ENCODE measurements at regions not wholly inside any gene's neighbourhood (a gene's known extent, or its start where the extent isn't known, plus 50 kb on each side); places are given as distances from the start of the nearest gene placed in this dataset.
"Not testable (repeated sequence)": the region's sequence is repeated elsewhere in the genome, so short reads cannot be mapped to it uniquely, and the experiment has no call there.

DNA sequence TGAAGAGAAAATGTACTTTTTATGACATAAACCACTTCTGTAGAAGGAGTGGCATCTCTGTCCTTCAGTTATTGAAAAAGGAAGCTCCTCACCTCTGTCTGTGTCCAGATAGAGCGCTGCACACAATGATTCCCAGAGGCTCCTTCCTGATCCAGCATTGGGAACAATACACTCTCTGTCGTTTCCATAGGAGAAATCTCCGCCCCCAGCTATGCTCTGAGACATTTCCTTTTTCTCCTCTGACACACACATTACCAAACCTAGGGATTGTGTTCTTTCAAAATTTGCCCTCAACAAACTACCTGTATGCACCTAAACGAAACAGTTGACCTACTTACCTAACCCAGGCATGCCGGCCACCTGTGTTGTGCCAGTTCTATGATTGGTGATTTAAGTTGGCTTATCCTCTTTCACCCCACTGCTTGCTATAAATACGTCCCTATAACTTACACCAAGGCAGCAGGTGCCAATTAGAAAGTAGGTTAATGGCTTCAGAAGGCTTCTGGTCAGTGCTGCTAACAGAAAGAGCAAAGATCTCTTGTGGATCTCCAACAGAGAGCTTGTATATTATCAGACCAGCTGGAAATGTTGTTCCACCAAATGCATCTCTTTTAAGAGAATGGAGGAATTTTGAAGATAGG is 140.1 kb upstream of the JCAD start:
- no peak for DNase-seq (ENCODE audit: extremely low read depth in 1 of 2, low read depth in 1 of 2)

DNA sequence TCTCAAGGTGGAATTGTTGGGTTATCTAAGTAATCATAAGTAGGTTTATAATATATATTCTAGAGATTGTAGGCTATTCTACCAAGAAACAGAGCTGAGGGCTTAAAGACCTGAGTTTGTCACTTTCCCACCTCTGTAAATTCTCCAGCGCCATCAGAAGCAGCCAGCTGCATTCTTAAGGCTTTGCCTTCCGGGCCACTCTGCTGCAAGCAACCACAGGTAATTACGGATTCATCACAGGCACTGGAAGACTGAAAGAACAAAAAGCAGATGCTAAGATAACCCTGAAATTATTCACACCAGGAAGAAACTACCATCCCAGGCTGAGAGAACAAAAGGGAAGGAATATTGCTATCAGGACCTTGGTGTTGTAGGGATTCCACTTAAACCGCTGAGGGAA is 137.8 kb upstream of the JCAD start:
- DNase-seq (ENCODE audit: extremely low read depth in 1 of 2, low read depth in 1 of 2) = no peak

DNA sequence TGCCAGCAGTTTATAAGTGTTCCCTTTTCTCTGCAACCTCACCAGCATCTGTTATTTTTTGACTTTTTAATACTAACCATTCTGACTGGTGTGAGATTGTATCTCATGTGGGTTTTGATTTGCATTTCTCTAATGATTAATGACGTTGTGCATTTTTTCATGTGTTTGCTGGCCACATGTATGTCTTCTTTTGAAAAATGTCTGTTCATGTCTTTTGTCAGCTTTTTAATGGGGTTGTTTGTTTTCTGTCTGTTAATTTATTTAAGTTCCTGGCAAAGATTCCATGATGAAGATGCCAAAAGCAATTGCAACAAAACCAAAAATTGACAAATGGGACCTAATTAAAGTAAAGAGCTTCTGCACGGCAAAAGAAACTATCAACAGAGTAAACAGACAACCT is 137.2 kb upstream of the JCAD start:
- DNase-seq (ENCODE audit: extremely low read depth in 1 of 2, low read depth in 1 of 2) = not testable (repeated sequence)

DNA sequence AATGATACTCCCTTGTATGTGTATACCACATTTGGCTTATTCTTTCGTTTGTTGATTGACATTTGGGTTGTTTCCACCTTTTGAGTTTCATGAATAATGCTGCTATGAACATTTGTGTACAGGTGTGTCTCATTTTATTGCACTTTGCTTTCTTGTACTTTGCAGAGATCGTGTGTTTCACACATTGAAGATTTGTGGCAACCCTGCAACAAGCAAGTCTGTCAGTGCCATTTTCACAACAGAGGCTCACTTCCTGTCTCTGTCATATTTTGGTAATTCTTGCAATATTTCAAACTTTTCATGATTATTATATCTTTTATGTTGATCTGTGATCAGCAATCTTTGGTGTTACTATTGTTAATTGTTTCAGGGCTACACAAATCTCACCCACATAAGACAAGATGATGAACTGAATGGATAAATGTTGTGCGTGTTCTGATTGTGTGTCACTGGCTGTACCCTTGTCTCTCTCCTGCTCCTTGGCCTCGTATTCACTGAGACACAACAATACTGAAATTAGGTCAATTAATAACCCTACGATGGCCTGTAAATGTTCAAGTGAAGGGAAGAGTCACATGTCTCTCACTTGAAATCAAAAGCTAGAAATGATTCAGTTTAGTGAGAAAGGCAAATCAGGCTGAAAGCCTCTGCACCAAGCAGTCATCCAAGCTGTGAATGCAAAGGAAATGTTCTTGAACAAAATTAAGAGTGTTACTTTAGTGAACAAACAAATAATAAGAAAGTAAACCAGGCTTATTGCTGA is 133.6 kb upstream of the JCAD start:
- DNase-seq (ENCODE audit: extremely low read depth in 1 of 2, low read depth in 1 of 2) = no peak

DNA sequence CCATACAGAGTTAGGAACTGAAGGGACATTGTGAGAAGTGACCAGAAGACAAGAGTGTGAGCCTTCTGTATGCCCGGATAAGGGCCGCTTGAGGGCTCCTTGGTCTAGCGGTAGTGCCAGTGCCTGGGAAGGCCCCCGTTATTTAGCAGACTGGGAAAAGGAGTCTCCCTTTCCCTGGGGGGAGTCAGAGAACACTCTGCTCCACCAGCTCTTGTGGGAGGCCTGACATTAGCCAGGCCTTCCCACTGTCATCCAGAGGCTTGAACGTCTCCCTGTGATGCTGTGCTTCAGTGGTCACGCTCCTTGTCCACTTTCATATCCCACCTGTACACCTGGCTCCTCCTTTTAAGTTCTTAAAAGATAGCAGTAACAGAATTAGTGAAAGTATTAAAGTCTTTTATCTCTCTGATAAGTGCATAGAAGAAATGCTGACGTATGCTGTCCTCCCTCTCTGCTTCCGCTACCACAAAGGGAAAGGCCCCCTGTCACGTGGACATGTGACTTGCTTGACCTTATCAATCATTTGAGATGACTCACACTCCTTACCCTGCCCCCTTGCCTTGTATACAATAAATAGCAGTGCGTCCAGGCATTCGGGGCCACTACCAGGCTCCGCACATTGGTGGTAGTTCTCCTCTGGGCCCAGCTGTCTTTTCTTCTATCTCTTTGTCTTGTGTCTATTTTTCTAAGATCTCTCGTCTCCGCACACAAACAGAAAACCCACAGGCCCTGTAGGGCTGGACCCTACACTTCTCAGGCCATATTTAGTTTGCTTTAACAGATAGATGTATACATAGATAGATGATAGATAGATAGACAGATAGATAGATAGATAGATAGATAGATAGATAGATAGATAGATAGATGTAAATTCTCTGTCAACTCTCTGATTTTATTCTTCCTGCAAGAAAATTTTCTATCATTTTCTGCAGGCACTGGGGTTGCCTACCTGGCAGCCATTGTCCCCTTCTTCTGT is 131.5 kb upstream of the JCAD start:
- DNase-seq (ENCODE audit: extremely low read depth in 1 of 2, low read depth in 1 of 2) = no peak

DNA sequence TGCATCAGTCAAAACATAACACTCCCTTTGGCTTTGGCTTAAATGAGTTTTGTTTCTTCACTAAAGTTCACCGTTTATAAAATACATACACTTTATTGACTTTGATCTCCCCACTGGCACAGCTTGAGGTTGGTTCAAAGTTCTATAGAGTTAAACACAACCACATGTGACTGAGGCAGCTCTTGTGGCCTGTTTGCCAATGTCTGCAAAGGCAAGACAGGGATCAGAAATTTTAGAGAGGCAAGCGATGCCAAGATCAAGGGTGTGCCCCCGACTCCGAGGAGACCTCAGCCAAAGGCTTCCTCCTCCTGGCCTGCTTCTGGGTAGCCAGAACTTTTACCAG is 129.8 kb upstream of the JCAD start:
- no peak for DNase-seq (ENCODE audit: extremely low read depth in 1 of 2, low read depth in 1 of 2)

DNA sequence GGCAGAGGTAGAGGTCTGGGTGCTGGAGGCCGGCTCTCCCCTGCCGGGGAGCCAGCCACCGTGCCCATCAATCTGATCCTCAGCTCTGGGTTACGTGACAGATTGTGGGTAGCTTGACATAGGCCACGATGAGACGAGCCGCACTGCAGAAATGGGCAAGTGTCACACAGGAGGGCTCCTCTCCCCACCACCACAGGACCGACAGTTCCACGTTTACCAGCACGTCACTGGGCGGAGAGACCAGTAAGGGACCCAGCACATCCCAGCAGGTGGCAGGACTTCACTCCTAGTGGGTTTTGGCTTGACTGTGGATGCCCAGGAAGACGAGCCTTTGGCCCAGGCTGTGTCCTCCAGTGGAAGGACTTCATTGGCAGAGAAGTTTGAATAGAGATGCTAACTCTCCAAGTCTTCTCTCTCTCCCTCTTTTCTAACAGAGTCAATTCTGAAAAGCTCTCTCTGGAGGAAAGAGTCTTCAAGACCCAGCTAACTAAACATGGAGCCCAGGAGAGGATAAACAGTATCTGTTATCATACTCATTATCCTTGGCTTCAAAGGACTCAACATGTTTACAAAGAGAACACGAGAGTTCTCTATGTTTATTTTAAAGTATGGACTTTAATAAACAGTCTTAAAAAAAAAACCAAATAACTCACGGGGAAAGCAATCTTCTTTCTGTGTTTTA is 129.3 kb upstream of the JCAD start:
- no peak for DNase-seq (ENCODE audit: extremely low read depth in 1 of 2, low read depth in 1 of 2)

DNA sequence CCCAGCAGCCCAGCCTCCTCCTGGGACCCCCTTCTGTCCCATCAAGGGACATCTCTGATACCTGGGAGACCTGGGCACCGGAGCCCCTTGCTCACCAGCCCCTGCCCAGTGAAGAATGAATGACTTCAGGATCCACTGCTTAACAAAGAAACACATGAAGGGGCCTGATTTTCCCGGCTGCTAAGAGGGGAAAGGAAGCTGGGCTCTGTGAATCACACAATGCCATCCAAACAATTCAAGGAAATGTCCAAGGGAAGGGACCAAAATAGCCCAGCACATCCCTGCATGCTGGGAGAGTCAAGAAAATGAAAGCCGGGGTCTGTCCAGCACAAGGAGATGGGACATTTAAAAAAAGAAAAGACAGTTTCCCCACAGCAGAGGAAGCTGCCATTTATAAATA is 128.7 kb upstream of the JCAD start:
- no peak for DNase-seq (ENCODE audit: extremely low read depth in 1 of 2, low read depth in 1 of 2)

DNA sequence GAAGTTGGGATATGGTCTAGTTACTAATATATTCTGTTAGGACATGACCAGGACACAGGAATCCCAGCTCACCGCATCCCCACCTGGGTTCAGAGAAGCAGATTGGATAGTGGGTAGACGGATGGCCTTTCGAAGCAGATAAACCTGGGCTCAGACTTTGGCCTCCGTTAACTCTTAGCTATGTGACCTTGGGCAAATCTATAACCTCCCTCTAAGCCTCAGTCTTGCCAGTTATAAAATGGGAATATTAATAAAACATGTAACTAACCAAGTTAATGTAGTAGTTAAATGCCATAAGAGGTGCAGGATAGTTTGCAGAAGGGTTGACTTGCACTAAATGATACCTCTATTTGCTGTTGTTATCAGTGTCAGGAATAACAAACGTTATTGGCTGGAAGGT is 127.6 kb upstream of the JCAD start:
- no peak for DNase-seq (ENCODE audit: extremely low read depth in 1 of 2, low read depth in 1 of 2)

DNA sequence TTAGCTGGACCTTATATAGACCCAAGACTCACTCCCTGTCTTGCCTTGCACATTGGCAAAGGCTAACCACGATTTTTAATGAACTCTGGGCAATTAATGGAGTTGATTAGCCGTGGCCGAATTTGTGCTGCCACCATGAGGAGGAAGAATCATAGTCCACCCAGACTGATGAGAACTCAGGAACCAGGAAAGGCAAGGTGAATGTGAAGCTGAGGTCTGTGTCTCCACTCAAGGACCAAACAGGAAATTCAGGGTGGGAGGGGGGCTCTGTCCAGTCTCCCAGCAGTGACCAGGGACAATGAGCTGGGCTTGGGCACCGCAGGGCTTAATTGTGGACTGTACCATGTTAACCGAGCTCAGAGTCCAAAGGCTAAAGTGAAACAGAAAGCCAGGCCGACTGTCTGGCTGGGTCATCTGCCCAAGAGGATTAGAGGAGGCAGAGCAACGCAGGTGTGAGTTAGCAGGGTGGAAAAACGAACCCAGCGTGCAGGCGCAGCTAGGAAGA is 127.0 kb upstream of the JCAD start:
- DNase-seq (ENCODE audit: extremely low read depth in 1 of 2, low read depth in 1 of 2) = no peak

DNA sequence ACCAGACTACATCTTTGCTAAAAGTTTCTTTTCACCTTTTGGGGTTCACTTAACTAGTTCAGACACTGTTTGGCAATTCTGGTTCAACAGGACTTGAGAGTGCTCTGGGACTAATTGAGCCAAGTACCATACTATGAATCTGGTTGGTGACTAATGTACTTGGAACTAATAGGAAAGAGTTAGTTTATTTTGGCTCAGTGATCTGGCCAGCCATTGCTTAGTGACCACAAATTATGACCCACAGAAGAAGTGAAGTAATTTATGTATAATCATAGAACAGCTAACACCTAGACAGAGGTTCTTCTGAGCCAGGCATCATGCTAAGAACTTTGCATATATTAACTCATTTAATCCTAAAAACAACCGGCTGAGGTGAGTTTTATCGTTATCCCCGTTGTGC is 126.5 kb upstream of the JCAD start:
- DNase-seq (ENCODE audit: extremely low read depth in 1 of 2, low read depth in 1 of 2) = no peak

DNA sequence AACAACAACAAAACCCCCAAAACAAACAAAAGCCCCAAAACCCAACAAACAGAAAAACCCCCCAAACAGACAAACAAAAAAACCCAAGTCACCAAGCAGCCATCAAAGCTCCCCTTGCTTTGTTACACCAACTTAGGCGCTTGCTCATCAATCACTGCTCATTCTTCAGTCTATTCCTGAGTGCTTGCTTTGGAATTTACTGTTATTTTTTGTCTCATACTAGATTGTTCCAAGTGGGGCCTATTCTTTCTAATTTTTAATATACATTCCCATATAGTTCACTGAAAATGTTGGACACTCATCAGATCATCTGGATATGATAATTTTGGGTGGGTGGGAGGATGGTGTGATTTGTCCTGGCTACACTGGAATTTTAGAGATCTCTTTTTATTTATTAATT is 126.0 kb upstream of the JCAD start:
- no peak for DNase-seq (ENCODE audit: extremely low read depth in 1 of 2, low read depth in 1 of 2)

DNA sequence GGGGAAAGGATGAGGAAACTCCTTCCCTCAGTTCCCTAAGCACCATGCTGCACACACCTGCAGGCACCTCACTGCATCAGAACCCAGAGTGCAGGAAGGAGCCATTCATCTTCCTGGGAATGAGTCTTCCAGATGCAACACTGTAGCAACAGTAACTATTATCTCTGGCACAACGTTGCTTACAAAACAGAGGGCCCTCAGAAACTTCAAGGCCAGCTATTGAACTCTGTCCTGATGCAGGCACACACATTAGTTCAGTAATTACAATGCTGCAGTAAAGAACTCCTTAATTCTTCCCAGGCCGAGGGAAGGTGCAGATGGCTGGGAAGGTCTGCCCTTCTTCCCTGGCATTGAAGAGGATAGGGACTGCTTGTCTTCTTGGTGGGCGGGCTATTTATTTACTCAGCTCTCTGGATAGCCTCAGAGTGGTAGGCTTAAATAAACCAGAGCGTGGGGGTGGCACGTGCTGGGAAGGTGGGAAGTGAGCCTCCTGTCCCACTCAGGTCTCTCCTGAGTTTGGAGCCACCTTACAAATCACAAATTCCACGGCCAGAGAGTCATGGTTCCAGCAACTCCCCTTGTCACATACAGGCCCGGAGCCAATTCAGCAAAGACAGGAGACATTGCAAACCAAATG is 125.1 kb upstream of the JCAD start:
- DNase-seq (ENCODE audit: extremely low read depth in 1 of 2, low read depth in 1 of 2) = no peak

DNA sequence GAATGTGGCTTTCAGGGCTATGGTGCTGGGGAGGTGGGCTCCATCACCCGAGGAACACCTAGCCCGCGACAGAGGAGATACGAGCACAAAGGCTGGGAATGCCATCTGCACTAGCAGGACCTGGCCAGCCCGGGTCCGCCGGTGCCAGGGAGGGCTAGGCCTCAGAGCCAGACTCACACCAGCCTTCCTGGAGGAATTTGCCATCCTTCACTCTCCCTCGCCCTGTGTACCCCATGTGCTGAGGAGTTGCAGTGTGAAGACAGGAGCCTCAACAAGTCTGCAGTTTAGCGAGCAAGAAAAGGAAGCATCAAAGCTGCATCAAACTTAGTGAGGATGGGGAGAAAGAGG is 123.6 kb upstream of the JCAD start:
- no peak for DNase-seq (ENCODE audit: extremely low read depth in 1 of 2, low read depth in 1 of 2)

DNA sequence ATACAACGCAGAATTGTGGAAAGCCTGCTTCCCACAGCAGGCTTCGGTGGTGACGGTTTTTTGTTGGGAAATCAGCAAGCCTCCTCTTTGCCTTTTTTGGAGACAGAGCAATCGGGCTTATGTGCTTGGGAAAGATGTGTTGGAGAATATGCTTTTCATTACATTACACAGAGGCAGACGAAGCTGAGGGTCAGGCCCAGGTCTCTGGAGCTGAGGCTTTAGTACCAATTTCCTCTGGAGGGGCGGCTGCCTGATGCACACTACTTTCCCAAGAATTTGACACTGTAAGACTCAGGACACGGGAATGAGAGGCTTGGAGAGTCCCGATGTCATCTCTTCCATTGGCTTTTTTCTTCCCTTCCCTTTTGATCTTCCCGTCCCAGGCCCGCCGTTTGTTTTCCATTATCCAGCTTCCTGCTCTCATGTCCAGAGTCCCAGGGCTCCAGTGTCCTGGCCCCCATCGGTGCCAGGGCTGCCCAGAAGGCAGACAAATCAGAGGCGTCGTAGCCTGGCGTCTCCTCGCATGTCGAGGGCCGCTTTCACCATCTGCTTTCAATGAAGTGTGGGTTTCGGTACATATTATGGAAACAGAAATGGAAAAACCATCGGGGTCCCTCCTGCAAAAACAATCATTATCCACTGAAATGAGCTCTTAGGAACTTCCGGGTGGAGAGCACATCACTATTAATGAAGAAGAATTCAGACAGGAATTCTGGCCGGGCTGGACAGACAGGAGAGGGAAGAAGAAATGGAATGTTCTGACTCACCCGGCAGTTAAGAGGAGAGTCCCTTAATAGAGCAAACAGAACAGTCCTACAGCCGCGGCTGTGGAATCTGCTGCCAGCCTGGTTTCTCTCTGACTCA is 123.0 kb upstream of the JCAD start:
- no peak for DNase-seq (ENCODE audit: extremely low read depth in 1 of 2, low read depth in 1 of 2)

DNA sequence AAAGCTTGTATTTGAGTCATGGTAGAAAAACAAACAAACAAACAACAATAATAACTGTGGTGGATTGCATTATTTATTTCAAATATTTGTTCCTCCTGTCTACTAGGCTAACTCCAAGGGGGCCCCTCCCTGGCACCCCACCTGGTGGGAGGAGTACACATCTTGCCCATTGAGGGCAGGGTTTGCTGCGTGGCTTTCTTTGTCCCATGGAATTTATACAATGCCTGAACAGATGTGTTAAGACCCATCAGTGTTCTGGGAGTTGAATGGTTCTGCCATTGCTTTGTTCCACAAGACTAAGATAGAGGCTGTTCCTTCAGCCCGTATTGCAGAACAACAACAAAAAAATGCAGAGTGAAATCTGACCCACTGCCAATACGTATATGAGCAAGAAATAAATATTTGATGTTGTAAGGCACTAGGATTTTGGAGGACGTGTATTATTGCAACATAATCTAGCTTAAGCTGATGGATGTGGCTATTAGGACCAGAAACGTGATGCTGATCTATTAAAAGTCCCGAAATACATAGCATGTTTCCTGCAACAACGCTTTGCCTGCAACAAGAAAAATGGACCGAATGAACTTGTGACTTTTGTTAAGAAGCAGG is 119.1 kb upstream of the JCAD start:
- no peak for DNase-seq (ENCODE audit: extremely low read depth in 1 of 2, low read depth in 1 of 2)

DNA sequence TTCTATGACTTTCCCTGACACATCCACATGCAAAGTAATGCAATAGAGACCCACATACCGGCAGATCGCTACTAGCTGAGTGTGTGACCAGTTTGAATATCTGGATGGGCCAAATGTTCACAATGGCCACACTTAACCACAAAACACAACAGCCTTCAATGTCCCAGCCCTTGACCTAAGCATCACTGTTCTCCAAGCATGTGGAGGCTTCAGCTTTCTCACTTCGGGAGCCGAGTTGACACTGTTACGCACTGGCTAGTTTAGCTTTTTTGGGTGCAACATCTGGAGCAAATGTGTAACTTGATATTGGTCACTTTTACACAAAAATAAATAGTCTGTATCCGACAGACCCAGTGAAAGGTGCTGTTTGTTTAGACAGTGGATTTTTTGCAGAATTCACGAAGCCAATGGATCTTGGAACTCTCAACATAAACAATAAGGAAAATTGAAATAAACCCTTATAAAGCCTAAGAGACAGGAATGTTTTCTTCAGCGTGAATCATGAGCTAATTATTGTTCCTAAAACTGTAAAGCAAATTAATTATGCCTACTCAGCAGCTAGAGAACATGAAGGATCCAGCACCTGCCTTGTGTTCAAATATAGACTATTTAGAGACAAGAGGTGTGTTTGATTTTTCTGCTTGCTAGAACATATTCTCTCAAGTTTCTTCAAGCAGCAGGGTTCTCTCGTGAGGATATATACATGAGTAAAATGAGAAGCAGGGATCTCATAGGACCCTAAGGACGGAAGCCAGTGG is 117.6 kb upstream of the JCAD start:
- DNase-seq (ENCODE audit: extremely low read depth in 1 of 2, low read depth in 1 of 2) = no peak

DNA sequence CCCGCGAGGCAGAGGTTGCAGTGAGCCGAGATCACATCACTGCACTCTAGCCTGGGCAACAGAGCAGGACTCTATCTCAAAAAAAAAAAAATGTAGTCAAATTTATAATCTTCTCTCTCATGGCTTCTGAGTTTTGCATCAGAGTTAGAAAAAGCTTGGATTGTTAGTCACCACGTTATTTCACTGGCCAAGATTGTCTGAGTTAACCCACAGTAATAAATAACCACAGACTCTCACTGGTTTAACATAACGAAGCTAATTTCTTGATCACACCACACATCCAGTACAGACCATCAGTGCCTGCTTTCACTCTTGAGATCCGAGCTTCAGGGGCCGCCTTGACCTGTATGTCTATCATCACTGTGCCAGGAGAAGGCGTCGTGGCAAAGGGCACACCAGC is 116.8 kb upstream of the JCAD start:
- DNase-seq (ENCODE audit: extremely low read depth in 1 of 2, low read depth in 1 of 2) = no peak

DNA sequence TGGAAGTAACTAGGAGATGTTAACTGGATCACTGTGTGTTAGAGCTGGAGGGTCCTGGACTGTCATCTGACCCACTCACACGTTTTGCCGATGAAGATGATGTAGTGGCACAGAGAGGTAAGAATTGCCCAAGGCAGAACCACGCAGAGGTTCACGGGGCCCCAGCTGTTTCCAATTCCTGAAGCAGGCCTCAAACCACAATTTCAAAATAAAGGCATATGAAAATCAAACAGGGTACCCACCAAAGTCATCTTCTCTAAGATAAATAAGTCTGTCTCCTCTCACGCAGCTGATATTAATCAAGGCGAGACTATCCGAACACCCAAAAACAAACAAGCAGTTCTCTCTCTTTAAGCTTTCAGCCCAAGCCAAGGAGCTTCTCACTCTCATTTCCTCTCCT is 113.3 kb upstream of the JCAD start:
- no peak for DNase-seq (ENCODE audit: extremely low read depth in 1 of 2, low read depth in 1 of 2)
